HG03558 (cell line): ENCODE measurements at regions not wholly inside any gene's neighbourhood (a gene's known extent, or its start where the extent isn't known, plus 50 kb on each side); places are given as distances from the start of the nearest gene placed in this dataset.

Experiments
- ATAC-seq: cut with Tn5 transposase; IDR thresholded peaks from one replicate; pipeline ENCODE4 v1.9.1; 2021; ENCODE audit warnings: moderate number of reproducible peaks; ENCODE audit not compliant: unreplicated experiment; ENCODE audit errors: extremely low read depth

- no peak for ATAC-seq
These were observed 537.3 kb upstream of the TGFBR2 start for GRCh38 chr3:30069056-30069455.

DNA sequence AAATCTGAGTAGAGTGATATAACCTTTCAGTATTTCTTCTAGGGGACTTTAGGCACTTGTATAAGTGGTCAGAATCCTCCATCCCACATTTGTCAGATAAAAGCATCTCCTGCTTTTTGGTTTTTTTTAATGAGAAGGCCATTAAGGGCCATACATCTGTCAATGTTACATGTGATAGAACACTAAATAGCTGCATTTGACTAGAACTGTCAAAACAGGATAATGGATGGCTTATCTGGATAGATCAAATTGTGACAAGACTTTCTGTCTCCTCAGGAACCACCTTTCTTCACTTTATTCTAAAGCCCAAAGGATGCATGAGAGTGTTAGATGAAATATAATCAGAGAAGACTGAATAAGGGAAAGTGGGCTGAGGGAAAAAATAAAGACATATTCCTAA is 533.4 kb upstream of the TGFBR2 start:
- ATAC-seq: no peak

- ATAC-seq: no peak
These were observed 532.8 kb upstream of the TGFBR2 start for GRCh38 chr3:30073622-30074021.

- no peak for ATAC-seq
These were observed 530.9 kb upstream of the TGFBR2 start for GRCh38 chr3:30075514-30075913.

GRCh38 chr3:30076899-30077298 is 529.5 kb upstream of the TGFBR2 start:
- ATAC-seq: no peak

DNA sequence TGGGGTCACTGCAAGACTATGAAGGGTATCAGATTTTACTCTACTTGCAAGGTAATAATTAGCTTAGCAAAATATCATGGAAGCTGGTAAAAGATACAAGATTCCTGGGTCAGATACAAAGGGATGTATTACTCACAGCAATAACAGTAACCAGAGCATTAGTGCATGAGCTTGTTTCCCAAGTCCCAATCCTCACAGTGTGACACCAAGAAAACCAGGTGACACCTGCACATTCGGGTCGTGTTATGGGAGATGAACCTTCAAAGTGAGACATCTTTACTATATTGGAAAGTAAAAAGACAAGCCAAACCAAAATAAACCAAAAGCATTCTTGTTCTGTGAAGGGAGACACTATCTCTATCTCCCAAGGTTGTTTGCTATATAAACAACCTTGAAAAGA is 528.7 kb upstream of the TGFBR2 start:
- ATAC-seq: no peak

- ATAC-seq: no peak
These were observed 527.7 kb upstream of the TGFBR2 start for GRCh38 chr3:30078736-30079135.

DNA sequence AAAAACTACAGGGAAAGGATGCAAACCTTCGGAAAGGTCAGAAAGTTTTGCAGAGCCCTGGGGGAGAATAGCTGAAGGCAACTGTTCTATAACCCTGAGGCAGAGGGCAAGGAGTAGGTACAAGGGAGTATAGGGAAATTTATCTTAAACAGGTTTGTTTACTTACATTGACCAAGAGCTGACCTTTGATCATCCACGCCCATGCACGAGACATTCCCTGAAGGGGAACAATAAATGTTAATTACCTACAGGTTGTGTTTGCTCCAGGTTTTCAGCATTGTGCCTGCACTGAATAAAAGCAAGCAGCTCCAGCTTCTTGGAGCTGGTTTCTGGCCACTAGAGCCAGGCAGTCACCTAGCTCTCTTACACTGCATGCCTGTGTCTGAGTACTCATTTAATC is 524.5 kb upstream of the TGFBR2 start:
- ATAC-seq: no peak

DNA sequence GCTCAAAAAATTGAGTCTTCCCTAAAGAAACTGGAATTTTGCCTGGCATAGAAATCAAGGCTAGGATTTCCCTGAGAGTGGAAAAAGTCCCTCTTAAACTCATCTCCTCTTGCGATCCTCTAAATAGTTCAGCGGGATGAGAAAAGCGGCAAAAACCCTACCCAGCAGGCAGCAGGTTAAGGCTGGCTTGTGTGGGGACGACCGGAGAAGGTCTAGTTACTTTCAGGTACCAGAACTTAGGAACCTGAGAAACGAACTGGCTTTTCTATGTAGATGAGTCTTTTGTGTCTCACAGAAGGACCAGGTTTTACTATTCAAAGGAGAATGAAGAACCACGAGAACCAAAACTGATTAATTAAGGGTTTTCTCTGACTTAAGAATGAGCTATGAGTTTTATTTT is 523.7 kb upstream of the TGFBR2 start:
- no peak for ATAC-seq

DNA sequence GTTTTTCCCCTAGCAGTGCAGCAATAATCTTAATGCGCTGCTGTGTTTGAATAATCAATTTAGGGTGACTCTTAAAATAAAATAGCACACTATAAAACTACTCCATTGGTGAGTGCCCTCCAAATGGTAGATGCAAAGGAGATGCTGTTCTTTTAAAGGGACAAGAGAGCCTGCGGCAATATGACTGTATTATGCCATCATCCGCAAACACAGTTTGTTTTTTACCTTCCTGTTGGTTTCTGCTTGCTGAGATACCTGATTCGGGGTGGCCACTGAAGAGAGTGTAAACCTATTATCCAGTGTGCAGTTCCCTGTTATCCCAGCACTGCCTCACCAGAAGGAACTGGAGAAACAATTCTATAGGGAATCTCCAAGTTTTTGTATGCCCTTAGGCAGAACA is 523.1 kb upstream of the TGFBR2 start:
- ATAC-seq: no peak

DNA sequence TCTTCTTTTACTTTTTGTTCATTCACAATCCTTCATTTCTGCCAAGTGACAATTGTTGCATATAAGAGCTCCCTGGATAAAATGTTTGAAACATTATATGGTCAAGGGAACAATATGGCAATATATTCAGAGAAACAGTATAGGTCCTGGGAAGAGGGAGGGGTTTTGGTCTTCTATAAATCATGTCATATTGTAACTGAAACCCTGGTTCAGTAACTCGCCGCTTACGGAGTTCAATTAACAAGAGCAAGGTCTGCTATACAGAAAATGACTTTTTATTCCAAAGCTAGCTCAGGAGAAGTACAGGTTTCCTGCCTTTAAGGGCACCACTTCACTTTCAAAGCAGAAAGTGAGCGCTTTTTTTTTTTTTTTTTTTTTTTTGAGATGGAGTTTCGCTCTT is 522.1 kb upstream of the TGFBR2 start:
- no peak for ATAC-seq

DNA sequence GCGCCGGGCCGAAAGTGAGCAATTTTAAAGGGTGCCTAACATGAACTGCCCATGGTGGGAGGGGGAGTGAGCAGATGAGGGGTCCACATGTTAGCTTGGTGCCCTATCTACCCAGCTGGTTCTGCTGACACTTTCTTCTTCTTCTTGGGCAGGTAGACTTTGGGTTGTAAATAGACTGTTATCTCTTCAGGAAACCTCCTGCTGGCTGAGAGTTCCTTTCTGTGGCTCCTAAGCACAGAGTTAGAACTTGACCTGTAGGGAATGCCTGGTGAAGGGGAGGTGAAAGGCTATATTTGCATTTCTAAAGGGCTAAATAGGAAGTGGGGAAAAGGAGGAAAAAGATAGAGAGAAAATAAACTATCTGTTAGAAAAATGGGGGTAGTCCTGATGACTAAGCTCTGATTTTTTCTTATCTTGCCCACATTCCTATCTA is 521.4 kb upstream of the TGFBR2 start:
- ATAC-seq: no peak

GRCh38 chr3:30085486-30085885 is 520.9 kb upstream of the TGFBR2 start:
- no peak for ATAC-seq

DNA sequence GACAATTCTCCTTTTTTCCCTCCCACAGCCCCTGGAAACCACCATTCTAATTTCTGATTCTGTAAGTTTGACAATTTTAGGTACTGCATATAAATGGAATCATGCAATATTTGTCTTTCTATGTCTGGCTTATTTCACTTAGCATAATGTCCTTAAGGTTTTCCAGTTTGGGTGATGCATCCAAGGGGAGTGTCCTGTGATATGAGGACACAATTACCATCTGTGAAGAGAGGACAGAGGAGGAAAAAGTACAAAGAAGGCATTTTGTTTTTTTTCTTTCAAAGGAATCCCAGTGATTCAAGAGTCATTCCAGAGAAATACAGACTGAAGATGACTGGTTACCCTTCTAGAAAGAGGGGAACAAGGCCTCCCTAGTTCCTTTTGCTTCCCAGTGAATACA is 514.7 kb upstream of the TGFBR2 start:
- ATAC-seq: no peak

- ATAC-seq: no peak
These were observed 509.3 kb upstream of the TGFBR2 start for GRCh38 chr3:30097022-30097650.

- ATAC-seq: no peak
These were observed 508.2 kb upstream of the TGFBR2 start for GRCh38 chr3:30098243-30098642.

GRCh38 chr3:30098653-30099455 is 507.5 kb upstream of the TGFBR2 start:
- no peak for ATAC-seq

DNA sequence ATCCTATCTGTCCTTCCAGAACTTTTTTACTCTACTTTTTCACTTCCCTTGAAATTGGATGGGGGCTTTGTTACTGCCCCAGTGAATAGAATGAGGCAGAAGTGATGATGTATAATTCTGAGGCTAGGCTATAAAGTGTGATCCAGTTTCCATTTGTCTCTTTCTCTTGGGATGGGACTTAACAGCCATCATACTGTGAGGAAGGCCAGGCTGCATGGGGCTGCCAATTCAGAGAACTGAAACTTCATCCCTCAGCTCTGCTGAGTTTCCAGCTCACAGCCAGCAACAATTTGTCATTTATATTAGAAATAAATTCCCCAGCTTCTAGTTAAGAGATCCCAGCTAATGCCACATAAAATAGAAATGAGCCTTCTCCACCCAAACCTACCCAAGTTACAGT is 504.0 kb upstream of the TGFBR2 start:
- ATAC-seq: no peak

GRCh38 chr3:30103186-30103585 is 503.2 kb upstream of the TGFBR2 start:
- no peak for ATAC-seq

- ATAC-seq: no peak
These were observed 498.9 kb upstream of the TGFBR2 start for GRCh38 chr3:30107531-30107930.

GRCh38 chr3:30112411-30112810 is 494.0 kb upstream of the TGFBR2 start:
- no peak for ATAC-seq

GRCh38 chr3:30112902-30113484 is 493.4 kb upstream of the TGFBR2 start:
- ATAC-seq: no peak
